ENCODE measurements at regions not wholly inside any gene's neighbourhood (a gene's known extent, or its start where the extent isn't known, plus 50 kb on each side); places are given as distances from the start of the nearest gene placed in this dataset.

GRCh38 chr15:29344474-29344873 lies 74.9 kb upstream of the NSMCE3 start:
- TF ChIP-seq ZNF8 (CRISPR knock-in tag; IDR thresholded peaks at IDR 0.05), result no peak
- TF ChIP-seq ZFP30 (CRISPR knock-in tag; IDR thresholded peaks at IDR 0.05), result no peak
- TF ChIP-seq ZNF70 (CRISPR knock-in tag; IDR thresholded peaks at IDR 0.05), result no peak
- no peak for TF ChIP-seq TCF4 (CRISPR knock-in tag; IDR thresholded peaks at IDR 0.05; ENCODE audit: borderline replicate concordance)
- no peak for ATAC-seq

GRCh38 chr15:29343229-29343628 lies 73.6 kb upstream of the NSMCE3 start:
- no peak for TF ChIP-seq TCF4 (CRISPR knock-in tag; IDR thresholded peaks at IDR 0.05; ENCODE audit: borderline replicate concordance)
- no peak for TF ChIP-seq BACH2 (CRISPR knock-in tag; IDR thresholded peaks at IDR 0.05; ENCODE audit: borderline replicate concordance)
- TF ChIP-seq OSR1 (CRISPR knock-in tag; IDR thresholded peaks at IDR 0.05), result no peak
- TF ChIP-seq ISL1 (CRISPR knock-in tag; IDR thresholded peaks at IDR 0.05), result no peak
- ATAC-seq, result no peak

GRCh38 chr15:29342201-29342600 lies 72.6 kb upstream of the NSMCE3 start:
- TF ChIP-seq ARNTL (CRISPR knock-in tag; IDR thresholded peaks at IDR 0.05; ENCODE audit: borderline replicate concordance, low read depth) (no peak), ESRRG (CRISPR knock-in tag; IDR thresholded peaks at IDR 0.05) (no peak), BACH2 (CRISPR knock-in tag; IDR thresholded peaks at IDR 0.05; ENCODE audit: borderline replicate concordance) (no peak), ZFP30 (CRISPR knock-in tag; IDR thresholded peaks at IDR 0.05) (no peak), CSDC2 (CRISPR knock-in tag; IDR thresholded peaks at IDR 0.05) (no peak), TSHZ2 (CRISPR knock-in tag; IDR thresholded peaks at IDR 0.05) (no peak)
- TF ChIP-seq, protein P1, sequence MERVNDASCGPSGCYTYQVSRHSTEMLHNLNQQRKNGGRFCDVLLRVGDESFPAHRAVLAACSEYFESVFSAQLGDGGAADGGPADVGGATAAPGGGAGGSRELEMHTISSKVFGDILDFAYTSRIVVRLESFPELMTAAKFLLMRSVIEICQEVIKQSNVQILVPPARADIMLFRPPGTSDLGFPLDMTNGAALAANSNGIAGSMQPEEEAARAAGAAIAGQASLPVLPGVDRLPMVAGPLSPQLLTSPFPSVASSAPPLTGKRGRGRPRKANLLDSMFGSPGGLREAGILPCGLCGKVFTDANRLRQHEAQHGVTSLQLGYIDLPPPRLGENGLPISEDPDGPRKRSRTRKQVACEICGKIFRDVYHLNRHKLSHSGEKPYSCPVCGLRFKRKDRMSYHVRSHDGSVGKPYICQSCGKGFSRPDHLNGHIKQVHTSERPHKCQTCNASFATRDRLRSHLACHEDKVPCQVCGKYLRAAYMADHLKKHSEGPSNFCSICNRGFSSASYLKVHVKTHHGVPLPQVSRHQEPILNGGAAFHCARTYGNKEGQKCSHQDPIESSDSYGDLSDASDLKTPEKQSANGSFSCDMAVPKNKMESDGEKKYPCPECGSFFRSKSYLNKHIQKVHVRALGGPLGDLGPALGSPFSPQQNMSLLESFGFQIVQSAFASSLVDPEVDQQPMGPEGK (CRISPR knock-in tag; IDR thresholded peaks at IDR 0.05; ENCODE audit: borderline replicate concordance), result no peak
- ATAC-seq, result no peak

DNA sequence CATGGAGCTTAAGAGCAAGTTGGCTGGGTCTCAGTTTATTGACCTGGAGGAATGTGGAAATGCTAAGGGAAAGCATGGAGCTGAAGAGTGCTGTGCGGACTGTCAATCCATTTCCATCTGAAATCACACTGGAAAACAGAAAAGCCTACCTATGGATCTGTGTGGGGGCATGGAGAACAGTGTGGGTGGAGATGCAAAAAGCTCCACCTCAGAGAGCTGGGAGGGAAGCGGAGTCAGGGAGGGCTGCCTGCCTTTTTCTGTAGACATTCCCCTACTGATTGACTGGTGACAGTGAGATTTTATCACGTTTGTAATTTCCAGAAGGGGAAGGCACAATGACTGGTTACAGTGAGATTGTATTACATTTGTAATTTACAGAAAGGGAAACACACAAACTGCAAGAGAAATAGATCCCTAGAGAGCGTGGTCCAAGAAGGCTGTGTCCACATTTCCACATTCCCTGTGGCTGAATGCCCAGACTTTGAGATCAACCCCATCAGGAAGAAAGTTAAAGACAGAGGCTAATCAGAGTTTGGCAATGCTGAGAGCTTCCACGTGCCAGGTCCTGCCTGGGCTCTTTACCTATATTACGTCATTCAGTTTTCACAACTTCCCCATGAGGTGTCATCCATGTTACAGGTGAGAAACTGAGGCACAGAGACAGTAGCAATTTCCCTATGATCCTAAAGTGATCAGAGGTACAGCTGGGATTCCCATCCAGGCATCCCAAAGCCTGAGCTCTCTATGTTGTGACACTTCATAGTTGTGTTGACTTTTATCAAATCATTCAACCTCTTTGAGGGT lies 67.7 kb upstream of the NSMCE3 start:
- TF ChIP-seq, protein P2, sequence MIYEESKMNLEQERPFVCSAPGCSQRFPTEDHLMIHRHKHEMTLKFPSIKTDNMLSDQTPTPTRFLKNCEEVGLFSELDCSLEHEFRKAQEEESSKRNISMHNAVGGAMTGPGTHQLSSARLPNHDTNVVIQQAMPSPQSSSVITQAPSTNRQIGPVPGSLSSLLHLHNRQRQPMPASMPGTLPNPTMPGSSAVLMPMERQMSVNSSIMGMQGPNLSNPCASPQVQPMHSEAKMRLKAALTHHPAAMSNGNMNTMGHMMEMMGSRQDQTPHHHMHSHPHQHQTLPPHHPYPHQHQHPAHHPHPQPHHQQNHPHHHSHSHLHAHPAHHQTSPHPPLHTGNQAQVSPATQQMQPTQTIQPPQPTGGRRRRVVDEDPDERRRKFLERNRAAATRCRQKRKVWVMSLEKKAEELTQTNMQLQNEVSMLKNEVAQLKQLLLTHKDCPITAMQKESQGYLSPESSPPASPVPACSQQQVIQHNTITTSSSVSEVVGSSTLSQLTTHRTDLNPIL (CRISPR knock-in tag; IDR thresholded peaks at IDR 0.05; ENCODE audit: low read depth), result no peak
- TF ChIP-seq, protein P1 (CRISPR knock-in tag; IDR thresholded peaks at IDR 0.05; ENCODE audit: borderline replicate concordance), result no peak
- TF ChIP-seq ZFP30 (CRISPR knock-in tag; IDR thresholded peaks at IDR 0.05) (no peak), CSRNP3 (CRISPR knock-in tag; IDR thresholded peaks at IDR 0.05) (no peak), ZC3H10 (CRISPR knock-in tag; IDR thresholded peaks at IDR 0.05) (no peak), TCF4 (CRISPR knock-in tag; IDR thresholded peaks at IDR 0.05; ENCODE audit: borderline replicate concordance) (no peak), ARNTL (CRISPR knock-in tag; IDR thresholded peaks at IDR 0.05; ENCODE audit: borderline replicate concordance, low read depth) (no peak), GLIS3 (CRISPR knock-in tag; IDR thresholded peaks at IDR 0.05) (no peak), ISL1 (CRISPR knock-in tag; IDR thresholded peaks at IDR 0.05) (no peak), ZNF70 (CRISPR knock-in tag; IDR thresholded peaks at IDR 0.05) (no peak)
- no peak for ATAC-seq

All from SK-N-SH treated with all-trans-retinoic acid at 6 μM for 48 hours (cell line).